ENCODE measurements at regions not wholly inside any gene's neighbourhood (a gene's known extent, or its start where the extent isn't known, plus 50 kb on each side); places are given as distances from the start of the nearest gene placed in this dataset.

GRCh38 chr11:115691030-115691429 lies 186.8 kb upstream of the CADM1 start:
- no peak for DNase-seq (ENCODE audit: low read depth in 2 of 3, low spot score in 2 of 3)

- no peak for DNase-seq (ENCODE audit: low read depth in 2 of 3, low spot score in 2 of 3)
Observed at GRCh38 chr11:115687934-115688333, 183.7 kb upstream of the CADM1 start.

DNA sequence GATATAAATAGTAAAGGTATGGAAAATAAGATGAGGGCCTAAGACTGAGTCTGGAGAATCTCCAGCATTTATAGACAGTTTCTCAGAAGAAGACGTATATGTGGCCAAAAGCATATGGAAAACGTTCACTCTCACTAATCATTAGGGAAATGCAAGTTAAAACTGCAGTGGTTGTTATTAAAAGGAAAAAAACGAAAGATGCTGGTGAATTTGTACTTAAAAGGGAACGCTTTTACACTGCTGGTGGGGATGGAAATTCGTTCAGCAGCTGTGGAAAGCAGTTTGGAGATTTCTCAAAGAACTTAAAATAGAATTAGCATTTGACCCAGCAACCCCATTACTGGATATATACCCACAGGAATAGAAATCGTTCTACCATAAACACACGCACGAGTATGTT lies 180.5 kb upstream of the CADM1 start:
- DNase-seq (ENCODE audit: low read depth in 2 of 3, low spot score in 2 of 3) = no peak

DNA sequence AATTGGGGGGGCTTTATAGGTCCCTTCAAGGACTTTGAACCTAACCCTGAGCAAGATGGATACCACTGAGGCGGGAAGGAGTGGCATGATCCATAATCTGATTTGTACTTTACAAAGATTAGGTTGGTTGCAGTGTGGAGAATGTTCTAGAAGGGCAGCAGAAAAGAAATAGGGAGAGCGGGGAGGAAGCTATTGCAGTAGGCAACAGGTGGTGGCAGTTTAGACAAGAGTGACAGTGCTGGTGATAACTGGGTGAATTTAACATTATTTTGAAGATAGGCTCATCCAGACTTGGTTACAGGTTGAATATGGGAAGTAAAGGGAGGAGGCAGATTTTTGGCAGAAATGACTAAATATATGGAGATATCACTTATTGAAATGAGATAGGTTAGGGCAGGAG lies 179.9 kb upstream of the CADM1 start:
- no peak for DNase-seq (ENCODE audit: low read depth in 2 of 3, low spot score in 2 of 3)

GRCh38 chr11:115682888-115683287 lies 178.7 kb upstream of the CADM1 start:
- DNase-seq (ENCODE audit: low read depth in 2 of 3, low spot score in 2 of 3) = no peak

DNA sequence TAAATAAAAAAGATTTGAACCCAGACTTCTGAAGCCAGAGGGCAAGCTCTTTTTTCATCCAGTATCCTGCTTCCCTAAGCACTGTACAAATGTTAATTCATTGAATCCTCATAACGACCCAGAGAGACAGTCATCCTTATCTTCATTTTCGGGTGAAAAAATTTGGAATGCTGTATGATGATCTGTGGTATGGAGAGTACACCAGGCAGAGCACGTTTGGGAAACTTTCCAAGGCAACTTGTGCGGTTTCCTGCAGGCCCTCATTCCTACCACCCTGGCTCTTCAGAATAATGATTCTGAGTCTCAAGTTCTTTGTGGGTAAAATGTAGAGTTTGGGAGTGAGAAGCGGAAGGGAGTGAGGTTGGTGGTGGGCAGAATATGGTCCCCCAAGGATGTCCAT lies 177.9 kb upstream of the CADM1 start:
- no peak for DNase-seq (ENCODE audit: low read depth in 2 of 3, low spot score in 2 of 3)

- no peak for DNase-seq (ENCODE audit: low read depth in 2 of 3, low spot score in 2 of 3)
Observed at GRCh38 chr11:115679945-115680344, 175.7 kb upstream of the CADM1 start.

DNA sequence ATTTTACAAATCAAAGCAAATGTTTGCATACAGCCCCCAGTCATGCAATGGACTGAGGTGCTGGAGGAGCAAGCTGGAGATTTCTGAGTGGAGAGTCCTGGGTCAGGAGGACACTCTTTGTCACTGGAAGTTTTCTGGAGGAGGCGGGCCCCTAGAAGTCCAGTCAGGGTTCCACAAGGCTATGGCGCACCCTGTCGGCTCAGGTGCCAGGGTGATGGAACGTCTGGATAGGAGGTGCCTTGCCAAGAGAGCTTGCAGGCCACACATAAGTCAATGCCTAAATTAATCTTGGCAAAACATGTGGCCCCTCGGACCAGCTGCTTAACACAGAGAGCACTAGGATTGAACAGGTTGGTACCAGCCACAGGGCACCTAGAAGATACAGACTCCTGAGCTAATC lies 174.7 kb upstream of the CADM1 start:
- no peak for DNase-seq (ENCODE audit: low read depth in 2 of 3, low spot score in 2 of 3)

DNA sequence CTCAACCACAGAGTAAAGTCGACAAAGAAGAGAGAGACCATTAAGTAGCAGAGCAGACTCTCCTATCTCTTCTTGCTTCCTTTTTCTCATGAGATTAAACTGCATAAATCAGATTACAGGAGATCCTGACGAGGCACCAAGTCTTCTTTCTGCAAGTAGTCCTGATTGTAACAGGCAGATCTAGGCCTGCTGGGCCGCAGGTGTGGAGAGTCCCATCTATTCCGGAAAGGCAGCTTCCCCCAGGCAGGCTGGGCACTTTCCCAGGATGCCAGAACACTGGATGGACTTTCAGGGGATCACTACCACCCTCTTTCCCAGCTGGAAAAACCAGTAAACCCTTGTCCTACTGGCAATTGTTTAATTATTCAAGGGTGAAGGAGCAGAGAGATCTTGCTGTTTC lies 173.0 kb upstream of the CADM1 start:
- DNase-seq (ENCODE audit: low read depth in 2 of 3, low spot score in 2 of 3) = no peak

- no peak for DNase-seq (ENCODE audit: low read depth in 2 of 3, low spot score in 2 of 3)
Observed at GRCh38 chr11:115676768-115677167, 172.6 kb upstream of the CADM1 start.

DNA sequence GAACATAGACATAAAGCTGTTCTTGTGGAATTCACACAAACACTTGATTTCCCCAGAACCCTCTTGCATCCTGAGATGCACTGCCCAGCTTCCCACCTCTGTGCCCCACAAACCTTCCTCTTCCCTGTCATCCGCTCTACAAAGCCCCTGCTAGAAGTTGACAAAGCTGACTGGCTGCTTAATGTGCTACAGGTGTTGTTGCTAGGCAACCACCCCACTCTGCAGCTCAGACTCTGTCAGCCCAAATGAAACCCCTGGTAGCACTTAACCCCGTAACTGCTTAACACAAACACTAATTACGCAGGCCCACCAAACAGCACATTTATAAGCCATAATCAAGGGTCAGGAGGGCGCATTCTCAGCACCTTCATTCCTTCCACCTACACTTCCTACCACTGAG lies 172.0 kb upstream of the CADM1 start:
- DNase-seq (ENCODE audit: low read depth in 2 of 3, low spot score in 2 of 3) = no peak

DNA sequence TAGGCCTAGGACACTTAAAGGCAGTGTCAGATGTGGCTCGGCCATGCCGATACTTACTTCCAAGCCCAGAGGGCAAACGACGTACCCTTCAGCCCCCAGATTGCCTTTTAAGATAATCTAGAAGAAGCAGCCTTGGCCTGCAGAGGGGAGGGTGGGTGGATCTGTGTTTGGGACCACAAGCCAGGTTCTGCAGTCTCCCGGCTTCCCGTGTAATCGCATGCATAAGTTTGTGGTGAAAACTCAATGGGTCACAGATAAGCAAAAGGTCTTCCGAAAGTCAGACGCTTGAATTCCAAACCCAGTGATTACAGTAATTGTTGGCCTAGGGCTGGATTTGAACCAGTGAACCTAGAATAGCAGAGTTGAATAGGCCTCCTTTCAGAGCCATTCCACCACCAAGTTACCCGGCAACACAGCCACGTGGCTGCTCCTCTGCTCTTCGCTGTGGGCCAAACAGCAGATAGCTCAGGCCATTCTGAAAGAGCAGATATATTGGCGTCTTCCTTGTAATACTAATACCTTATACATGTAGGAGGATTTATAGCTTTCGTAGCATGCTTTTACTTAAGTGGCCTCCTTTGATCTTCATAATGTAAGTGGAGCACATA lies 170.8 kb upstream of the CADM1 start:
- DNase-seq (ENCODE audit: low read depth in 2 of 3, low spot score in 2 of 3) = no peak

- no peak for DNase-seq (ENCODE audit: low read depth in 2 of 3, low spot score in 2 of 3)
Observed at GRCh38 chr11:115674176-115674936, 170.1 kb upstream of the CADM1 start.

DNA sequence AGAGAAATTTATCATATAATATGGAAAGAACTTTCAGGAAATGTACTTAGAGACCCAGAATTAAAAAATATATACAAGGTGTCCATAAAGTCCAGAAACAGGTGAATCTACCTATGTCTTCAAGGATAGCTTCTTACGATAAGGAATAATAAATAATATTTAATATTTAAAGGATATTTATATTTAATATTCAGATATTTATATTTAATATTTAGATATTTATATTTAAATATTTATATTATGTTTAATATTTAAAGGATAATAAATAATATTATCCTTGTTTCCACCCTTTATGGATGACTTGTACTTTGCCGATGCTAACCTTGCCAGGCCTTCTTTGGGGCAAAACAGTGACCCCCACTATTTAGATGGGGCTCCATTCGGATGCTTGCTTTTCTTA lies 169.5 kb upstream of the CADM1 start:
- no peak for DNase-seq (ENCODE audit: low read depth in 2 of 3, low spot score in 2 of 3)

DNA sequence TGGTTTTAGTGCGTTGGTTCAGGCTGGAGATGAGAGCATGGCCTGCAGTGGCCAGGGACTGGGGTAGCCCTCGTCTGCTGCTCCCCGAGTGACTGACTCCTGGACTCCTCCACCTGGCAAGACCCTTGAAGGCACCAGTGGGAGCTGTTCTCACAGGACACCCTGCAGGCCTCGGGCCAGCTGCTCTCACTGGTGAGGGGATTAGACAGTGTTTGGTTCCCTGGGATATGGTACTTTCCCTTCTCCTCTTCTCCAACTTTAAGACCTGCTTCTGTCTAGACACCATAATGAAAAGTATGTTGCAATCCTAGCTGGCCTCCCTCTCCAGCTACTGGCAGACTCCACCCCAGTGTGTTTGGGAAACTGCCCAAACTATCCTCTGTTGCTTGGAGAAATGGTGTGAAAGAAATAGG lies 168.8 kb upstream of the CADM1 start:
- no peak for DNase-seq (ENCODE audit: low read depth in 2 of 3, low spot score in 2 of 3)

- no peak for DNase-seq (ENCODE audit: low read depth in 2 of 3, low spot score in 2 of 3)
Observed at GRCh38 chr11:115672412-115672811, 168.2 kb upstream of the CADM1 start.

GRCh38 chr11:115670538-115671205 lies 166.5 kb upstream of the CADM1 start:
- DNase-seq (ENCODE audit: low read depth in 2 of 3, low spot score in 2 of 3) = no peak

- no peak for DNase-seq (ENCODE audit: low read depth in 2 of 3, low spot score in 2 of 3)
Observed at GRCh38 chr11:115665958-115666357, 161.7 kb upstream of the CADM1 start.

- no peak for DNase-seq (ENCODE audit: low read depth in 2 of 3, low spot score in 2 of 3)
Observed at GRCh38 chr11:115665175-115665821, 161.1 kb upstream of the CADM1 start.

DNA sequence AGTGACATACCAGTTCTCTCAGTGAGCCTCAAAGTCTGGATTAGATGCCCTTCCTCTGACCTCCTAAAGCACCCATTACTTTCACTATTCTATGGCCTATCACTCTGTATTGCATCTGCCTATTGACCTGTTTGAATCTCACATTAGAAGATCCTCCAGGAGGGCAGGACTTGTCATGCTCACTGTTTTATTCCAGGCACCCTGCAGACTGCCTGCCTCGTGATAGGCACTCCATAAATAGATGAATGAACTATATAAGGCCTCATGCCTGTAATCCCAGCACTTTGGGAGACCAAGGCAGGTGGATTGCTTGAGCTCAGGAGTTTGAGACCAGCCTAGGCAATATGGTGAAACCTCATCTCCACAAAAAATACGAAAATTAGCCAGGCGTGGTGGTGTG lies 160.1 kb upstream of the CADM1 start:
- DNase-seq (ENCODE audit: low read depth in 2 of 3, low spot score in 2 of 3) = no peak

DNA sequence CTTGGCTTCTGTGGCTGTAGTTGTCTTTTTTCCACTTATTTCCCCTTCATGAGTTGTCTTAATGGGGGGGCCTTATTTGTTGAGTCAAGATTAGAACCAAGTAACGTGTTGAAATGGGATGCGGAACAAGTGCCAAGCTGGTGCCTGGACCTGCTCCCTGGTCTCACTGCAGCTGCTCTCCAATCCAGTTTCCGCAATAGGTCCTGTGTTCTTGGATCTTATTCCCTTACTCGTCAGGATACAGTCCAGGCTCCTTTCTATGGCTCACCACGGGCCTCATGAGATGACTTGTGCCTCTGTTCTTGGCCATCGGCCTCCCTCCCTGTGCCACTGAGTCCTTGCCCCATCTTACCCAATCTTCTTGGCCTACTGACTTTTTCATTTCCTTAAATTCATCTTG lies 159.6 kb upstream of the CADM1 start:
- DNase-seq (ENCODE audit: low read depth in 2 of 3, low spot score in 2 of 3) = no peak

Measured in activated CD8-positive, alpha-beta memory T cell treated with anti-CD3 and anti-CD28 coated beads for 48 hours (primary cell).